ENCODE measurements at regions not wholly inside any gene's neighbourhood (a gene's known extent, or its start where the extent isn't known, plus 50 kb on each side); places are given as distances from the start of the nearest gene placed in this dataset.

DNA sequence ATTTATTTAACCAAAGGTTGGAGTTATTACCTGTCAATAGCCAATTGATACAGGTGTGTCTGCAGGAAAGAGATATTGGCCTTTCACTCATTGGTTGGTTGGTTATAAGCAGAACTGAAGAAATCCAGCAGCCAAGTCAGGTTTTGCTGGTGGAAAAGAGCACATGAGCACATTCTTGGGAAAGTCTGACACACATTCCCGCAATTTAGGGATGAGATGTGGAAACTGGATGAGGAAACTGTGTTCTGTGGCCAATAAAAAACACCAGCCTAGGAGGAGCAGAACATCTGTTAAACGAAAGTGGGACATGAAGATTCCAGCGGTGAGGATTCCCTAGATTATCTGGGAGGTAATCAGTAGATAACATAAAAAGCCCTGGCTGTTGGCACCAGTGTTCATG, 567.4 kb upstream of the CPEB2 start:
- no peak overlapping the region for H3K4me2 ChIP-seq (ENCODE audit: low read length)
- H3K4me1 ChIP-seq (ENCODE audit: control insufficient read depth, insufficient read depth, low read length) = no peaks in the 10 kb centered on the region
- H3K9ac ChIP-seq (ENCODE audit: low read depth, low read length) = no peak overlapping the region
- no peaks in the 10 kb centered on the region for H3K9me3 ChIP-seq (replicated peaks; ENCODE audit: low read length)
- H3K36me3 ChIP-seq (ENCODE audit: insufficient read depth, low read length) = no peaks in the 10 kb centered on the region
- no peaks in the 10 kb centered on the region for H3K27me3 ChIP-seq (ENCODE audit: control insufficient read depth, insufficient read depth, low read length)
- no peak overlapping the region for H3K4me3 ChIP-seq (ENCODE audit: low read length)

- peaks cover 9% of the 10 kb centered on the region for H3K4me1 ChIP-seq (ENCODE audit: control insufficient read depth, insufficient read depth, low read length)
- H3K9me3 ChIP-seq (replicated peaks; ENCODE audit: low read length) = no peaks in the 10 kb centered on the region
- H3K4me3 ChIP-seq (ENCODE audit: low read length) = no peak overlapping the region
- H3K36me3 ChIP-seq (ENCODE audit: insufficient read depth, low read length) = no peaks in the 10 kb centered on the region
- no peaks in the 10 kb centered on the region for H3K27me3 ChIP-seq (ENCODE audit: control insufficient read depth, insufficient read depth, low read length)
- H3K9ac ChIP-seq (ENCODE audit: low read depth, low read length) = no peak overlapping the region
- no peak overlapping the region for H3K4me2 ChIP-seq (ENCODE audit: low read length)
These were observed 560.7 kb upstream of the CPEB2 start for GRCh38 chr4:14441561-14441960.

GRCh38 chr4:14445882-14446281, 556.4 kb upstream of the CPEB2 start:
- Histone ChIP-seq H3K9ac (ENCODE audit: low read depth, low read length) (no peak overlapping the region), H3K27me3 (ENCODE audit: control insufficient read depth, insufficient read depth, low read length) (no peaks in the 10 kb centered on the region), H3K4me2 (ENCODE audit: low read length) (no peak overlapping the region), H3K9me3 (replicated peaks; ENCODE audit: low read length) (no peaks in the 10 kb centered on the region), H3K4me3 (ENCODE audit: low read length) (no peak overlapping the region), H3K4me1 (ENCODE audit: control insufficient read depth, insufficient read depth, low read length) (peaks cover 9% of the 10 kb centered on the region), H3K36me3 (ENCODE audit: insufficient read depth, low read length) (no peaks in the 10 kb centered on the region)

DNA sequence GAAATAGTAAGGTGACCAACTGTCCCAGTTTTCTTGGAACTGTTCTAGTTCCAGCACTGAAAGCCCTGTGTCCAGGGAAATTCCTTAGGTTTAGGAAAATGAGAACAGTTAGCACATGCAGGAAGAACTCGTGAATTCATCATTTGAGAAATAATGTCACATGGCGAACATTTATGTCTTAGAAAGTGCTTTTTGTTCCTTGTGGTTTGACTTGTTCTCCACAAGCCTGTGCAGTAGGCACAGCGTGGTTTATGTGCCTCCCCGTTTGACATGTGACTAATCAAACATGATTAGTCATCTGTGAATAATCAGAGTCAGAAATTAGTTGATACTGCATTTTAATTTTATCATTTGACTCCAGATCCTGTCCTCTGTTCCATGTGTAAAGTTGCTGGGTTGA, 556.0 kb upstream of the CPEB2 start:
- no peaks in the 10 kb centered on the region for H3K27me3 ChIP-seq (ENCODE audit: control insufficient read depth, insufficient read depth, low read length)
- no peak overlapping the region for H3K4me2 ChIP-seq (ENCODE audit: low read length)
- H3K9me3 ChIP-seq (replicated peaks; ENCODE audit: low read length) = no peaks in the 10 kb centered on the region
- no peak overlapping the region for H3K9ac ChIP-seq (ENCODE audit: low read depth, low read length)
- H3K4me3 ChIP-seq (ENCODE audit: low read length) = no peak overlapping the region
- H3K36me3 ChIP-seq (ENCODE audit: insufficient read depth, low read length) = no peaks in the 10 kb centered on the region
- H3K4me1 ChIP-seq (ENCODE audit: control insufficient read depth, insufficient read depth, low read length) = peaks cover 9% of the 10 kb centered on the region

DNA sequence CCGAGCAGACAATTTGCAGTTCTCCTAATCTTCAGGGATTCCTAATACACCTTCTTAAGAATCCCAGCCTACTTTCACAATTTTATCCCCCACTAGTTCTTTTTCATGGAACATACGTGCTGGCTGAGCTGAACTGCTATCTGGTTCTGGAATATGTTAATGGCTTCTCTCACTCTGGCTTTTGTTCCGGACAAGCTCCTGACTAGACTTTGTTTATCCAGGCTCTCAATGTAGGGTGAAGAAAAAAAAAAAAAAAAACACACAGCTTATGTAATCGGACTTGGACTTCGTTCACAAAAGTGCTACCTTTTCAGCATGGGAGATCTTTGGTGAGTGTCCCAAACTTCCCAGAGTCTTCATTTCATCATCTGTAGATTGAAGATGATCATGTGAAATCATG, 555.4 kb upstream of the CPEB2 start:
- Histone ChIP-seq H3K36me3 (ENCODE audit: insufficient read depth, low read length) (no peaks in the 10 kb centered on the region), H3K27me3 (ENCODE audit: control insufficient read depth, insufficient read depth, low read length) (no peaks in the 10 kb centered on the region), H3K4me1 (ENCODE audit: control insufficient read depth, insufficient read depth, low read length) (peaks cover 9% of the 10 kb centered on the region), H3K4me2 (ENCODE audit: low read length) (no peak overlapping the region), H3K9me3 (replicated peaks; ENCODE audit: low read length) (no peaks in the 10 kb centered on the region), H3K4me3 (ENCODE audit: low read length) (no peak overlapping the region), H3K9ac (ENCODE audit: low read depth, low read length) (no peak overlapping the region)

DNA sequence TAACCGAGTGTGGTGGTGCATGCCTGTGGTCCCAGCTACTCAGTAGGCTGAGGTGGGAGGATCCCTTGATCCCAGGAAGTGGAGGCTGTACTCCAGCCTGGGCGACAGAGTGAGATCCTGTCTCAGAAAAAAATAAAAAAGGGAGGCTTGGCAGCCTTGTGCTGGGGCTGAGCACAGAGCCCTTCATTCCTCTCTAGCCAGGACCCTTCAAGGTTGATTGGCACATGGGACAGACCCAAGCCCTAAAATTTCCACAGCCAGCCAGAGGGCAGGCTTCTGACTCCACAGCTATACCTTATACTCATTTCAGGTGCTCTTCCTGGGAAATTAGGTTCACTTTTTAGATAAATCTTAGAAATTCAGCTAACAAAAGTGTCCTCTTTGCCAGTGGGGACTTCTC, 553.0 kb upstream of the CPEB2 start:
- Histone ChIP-seq H3K27me3 (ENCODE audit: control insufficient read depth, insufficient read depth, low read length) (no peaks in the 10 kb centered on the region), H3K36me3 (ENCODE audit: insufficient read depth, low read length) (no peaks in the 10 kb centered on the region), H3K4me3 (ENCODE audit: low read length) (no peak overlapping the region), H3K9me3 (replicated peaks; ENCODE audit: low read length) (no peaks in the 10 kb centered on the region), H3K4me1 (ENCODE audit: control insufficient read depth, insufficient read depth, low read length) (peaks cover 9% of the 10 kb centered on the region), H3K4me2 (ENCODE audit: low read length) (no peak overlapping the region), H3K9ac (ENCODE audit: low read depth, low read length) (no peak overlapping the region)

GRCh38 chr4:14452001-14452400, 550.3 kb upstream of the CPEB2 start:
- no peaks in the 10 kb centered on the region for H3K4me1 ChIP-seq (ENCODE audit: control insufficient read depth, insufficient read depth, low read length)
- H3K4me3 ChIP-seq (ENCODE audit: low read length) = no peak overlapping the region
- no peak overlapping the region for H3K9ac ChIP-seq (ENCODE audit: low read depth, low read length)
- H3K36me3 ChIP-seq (ENCODE audit: insufficient read depth, low read length) = no peaks in the 10 kb centered on the region
- no peaks in the 10 kb centered on the region for H3K27me3 ChIP-seq (ENCODE audit: control insufficient read depth, insufficient read depth, low read length)
- H3K9me3 ChIP-seq (replicated peaks; ENCODE audit: low read length) = no peaks in the 10 kb centered on the region
- H3K4me2 ChIP-seq (ENCODE audit: low read length) = no peak overlapping the region

DNA sequence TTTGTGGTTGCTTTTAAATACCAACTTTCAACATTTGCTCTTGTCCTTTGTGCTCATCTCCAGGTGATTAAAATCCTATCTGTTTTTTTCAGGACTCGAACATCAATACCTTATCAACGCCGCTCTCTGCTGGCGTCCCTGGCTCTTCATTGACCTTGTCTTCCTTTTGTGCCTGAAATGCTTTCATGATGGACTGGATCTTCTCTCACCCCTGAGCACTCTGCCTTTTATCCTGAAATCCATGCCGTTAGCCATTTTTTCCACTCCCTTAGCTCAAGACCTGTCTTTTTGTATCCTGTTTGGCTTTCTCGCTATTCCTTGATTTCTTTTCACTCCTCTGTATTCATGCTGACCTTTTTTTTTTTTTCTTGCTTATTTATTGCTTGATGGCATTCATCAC, 549.5 kb upstream of the CPEB2 start:
- no peaks in the 10 kb centered on the region for H3K4me1 ChIP-seq (ENCODE audit: control insufficient read depth, insufficient read depth, low read length)
- H3K4me3 ChIP-seq (ENCODE audit: low read length) = no peak overlapping the region
- no peak overlapping the region for H3K4me2 ChIP-seq (ENCODE audit: low read length)
- no peaks in the 10 kb centered on the region for H3K36me3 ChIP-seq (ENCODE audit: insufficient read depth, low read length)
- no peaks in the 10 kb centered on the region for H3K27me3 ChIP-seq (ENCODE audit: control insufficient read depth, insufficient read depth, low read length)
- no peak overlapping the region for H3K9ac ChIP-seq (ENCODE audit: low read depth, low read length)
- no peaks in the 10 kb centered on the region for H3K9me3 ChIP-seq (replicated peaks; ENCODE audit: low read length)

DNA sequence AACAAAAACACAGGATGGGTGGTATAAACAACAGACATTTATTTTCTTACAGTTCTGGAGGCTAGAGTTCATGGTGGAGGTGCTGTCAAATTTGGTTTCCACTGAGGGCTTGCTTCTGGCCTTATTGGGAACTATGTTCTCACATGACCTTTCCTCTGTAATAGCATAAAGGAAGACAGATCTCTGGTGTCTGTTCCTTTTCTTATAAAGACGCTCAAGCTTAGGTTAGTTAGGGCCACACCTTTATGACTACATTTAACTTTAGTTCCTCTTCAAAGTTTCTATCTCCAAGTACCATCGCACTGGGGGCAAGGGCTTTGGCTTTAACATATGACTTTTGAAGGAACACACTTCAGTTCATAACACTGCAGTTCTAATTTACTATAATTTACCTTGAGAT, 543.8 kb upstream of the CPEB2 start:
- no peaks in the 10 kb centered on the region for H3K36me3 ChIP-seq (ENCODE audit: insufficient read depth, low read length)
- no peak overlapping the region for H3K4me3 ChIP-seq (ENCODE audit: low read length)
- no peaks in the 10 kb centered on the region for H3K9me3 ChIP-seq (replicated peaks; ENCODE audit: low read length)
- H3K27me3 ChIP-seq (ENCODE audit: control insufficient read depth, insufficient read depth, low read length) = no peaks in the 10 kb centered on the region
- no peak overlapping the region for H3K9ac ChIP-seq (ENCODE audit: low read depth, low read length)
- H3K4me2 ChIP-seq (ENCODE audit: low read length) = no peak overlapping the region
- no peaks in the 10 kb centered on the region for H3K4me1 ChIP-seq (ENCODE audit: control insufficient read depth, insufficient read depth, low read length)

DNA sequence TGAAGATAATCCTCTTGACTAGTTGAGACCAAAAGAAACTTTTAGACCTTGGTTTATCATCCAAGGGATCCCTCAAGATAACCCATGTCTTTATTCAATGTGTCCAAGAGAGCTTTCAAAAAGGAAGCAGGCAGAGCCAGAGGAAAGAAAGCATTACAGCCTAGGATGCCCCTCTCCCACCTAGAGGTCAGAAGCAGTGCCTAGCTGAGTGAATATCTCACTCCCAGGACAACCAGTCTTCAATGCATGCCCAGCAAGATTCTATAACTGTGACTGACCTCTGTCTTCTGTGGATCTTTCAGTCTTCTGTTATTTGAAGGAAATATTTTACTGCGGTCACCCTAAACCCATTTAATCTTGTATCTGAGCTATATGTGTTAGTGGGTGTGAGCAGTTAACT, 537.2 kb upstream of the CPEB2 start:
- Histone ChIP-seq H3K9ac (ENCODE audit: low read depth, low read length) (no peak overlapping the region), H3K27me3 (ENCODE audit: control insufficient read depth, insufficient read depth, low read length) (no peaks in the 10 kb centered on the region), H3K4me2 (ENCODE audit: low read length) (no peak overlapping the region), H3K4me1 (ENCODE audit: control insufficient read depth, insufficient read depth, low read length) (no peaks in the 10 kb centered on the region), H3K36me3 (ENCODE audit: insufficient read depth, low read length) (no peaks in the 10 kb centered on the region), H3K9me3 (replicated peaks; ENCODE audit: low read length) (no peaks in the 10 kb centered on the region), H3K4me3 (ENCODE audit: low read length) (no peak overlapping the region)

DNA sequence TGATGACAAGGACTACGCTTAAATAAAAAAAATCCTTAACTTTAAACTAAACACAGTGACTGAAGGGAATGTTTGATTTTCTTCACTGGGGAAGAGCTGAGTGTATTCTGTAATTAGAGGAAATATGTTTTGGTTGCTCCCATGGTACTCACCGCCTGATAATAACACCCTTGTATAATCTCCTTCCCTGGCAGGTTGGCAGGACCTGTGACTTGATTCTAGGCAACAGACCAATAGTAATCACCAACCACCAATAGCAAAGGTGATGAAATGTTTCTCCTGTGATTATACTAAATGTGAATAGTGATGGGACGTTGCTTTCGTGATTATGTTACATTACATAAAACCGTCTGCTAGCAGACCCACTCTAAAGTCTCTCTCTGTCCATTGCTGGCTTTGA, 536.8 kb upstream of the CPEB2 start:
- Histone ChIP-seq H3K27me3 (ENCODE audit: control insufficient read depth, insufficient read depth, low read length) (no peaks in the 10 kb centered on the region), H3K36me3 (ENCODE audit: insufficient read depth, low read length) (no peaks in the 10 kb centered on the region), H3K4me3 (ENCODE audit: low read length) (no peak overlapping the region), H3K9me3 (replicated peaks; ENCODE audit: low read length) (no peaks in the 10 kb centered on the region), H3K9ac (ENCODE audit: low read depth, low read length) (no peak overlapping the region), H3K4me2 (ENCODE audit: low read length) (no peak overlapping the region), H3K4me1 (ENCODE audit: control insufficient read depth, insufficient read depth, low read length) (no peaks in the 10 kb centered on the region)

- no peaks in the 10 kb centered on the region for H3K27me3 ChIP-seq (ENCODE audit: control insufficient read depth, insufficient read depth, low read length)
- H3K4me2 ChIP-seq (ENCODE audit: low read length) = no peak overlapping the region
- H3K9ac ChIP-seq (ENCODE audit: low read depth, low read length) = no peak overlapping the region
- H3K36me3 ChIP-seq (ENCODE audit: insufficient read depth, low read length) = no peaks in the 10 kb centered on the region
- H3K4me1 ChIP-seq (ENCODE audit: control insufficient read depth, insufficient read depth, low read length) = no peaks in the 10 kb centered on the region
- no peak overlapping the region for H3K4me3 ChIP-seq (ENCODE audit: low read length)
- no peaks in the 10 kb centered on the region for H3K9me3 ChIP-seq (replicated peaks; ENCODE audit: low read length)
These were observed 523.8 kb upstream of the CPEB2 start for GRCh38 chr4:14478504-14478903.

DNA sequence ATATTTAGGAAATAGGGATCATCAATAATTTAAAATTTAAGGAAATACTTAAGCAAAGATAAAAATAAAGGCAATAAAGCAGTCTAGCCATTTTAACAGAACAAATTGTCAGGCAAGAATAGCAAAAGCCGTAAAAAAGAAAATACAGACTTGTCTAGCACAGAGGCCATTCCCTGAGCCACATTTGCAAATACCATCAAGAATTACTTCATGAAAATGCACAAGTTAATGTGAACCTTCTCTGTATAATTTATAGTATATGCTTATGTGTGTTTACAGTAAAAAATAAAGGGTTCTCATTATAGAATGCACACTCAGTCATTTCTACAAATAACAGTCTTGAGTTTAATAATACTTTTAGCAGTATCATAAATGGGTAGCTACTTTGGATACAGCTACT, 505.9 kb upstream of the CPEB2 start:
- no peak overlapping the region for H3K9ac ChIP-seq (ENCODE audit: low read depth, low read length)
- H3K27me3 ChIP-seq (ENCODE audit: control insufficient read depth, insufficient read depth, low read length) = no peaks in the 10 kb centered on the region
- H3K4me3 ChIP-seq (ENCODE audit: low read length) = no peak overlapping the region
- no peaks in the 10 kb centered on the region for H3K36me3 ChIP-seq (ENCODE audit: insufficient read depth, low read length)
- no peaks in the 10 kb centered on the region for H3K9me3 ChIP-seq (replicated peaks; ENCODE audit: low read length)
- H3K4me1 ChIP-seq (ENCODE audit: control insufficient read depth, insufficient read depth, low read length) = no peaks in the 10 kb centered on the region
- H3K4me2 ChIP-seq (ENCODE audit: low read length) = no peak overlapping the region
